ENCODE measurements at regions not wholly inside any gene's neighbourhood (a gene's known extent, or its start where the extent isn't known, plus 50 kb on each side); places are given as distances from the start of the nearest gene placed in this dataset.
A peak's percentile ranks its signal among the peaks of the same experiment; 100 is the strongest.

GRCh38 chr2:71787108-71787415 lies 333.7 kb downstream of the DYSF start:
- Histone ChIP-seq H3K27ac (no peak overlapping the region), H3K4me1 (peaks cover 16% of the 10 kb centered on the region), H3K36me3 (ENCODE audit: insufficient read depth in 1 of 2, low read depth in 1 of 2) (no peaks in the 10 kb centered on the region), H3K27me3 (ENCODE audit: insufficient read depth in 3 of 3, low read length in 2 of 3) (no peaks in the 10 kb centered on the region), H3K4me3 (no peak overlapping the region), H3K9me3 (no peaks in the 10 kb centered on the region)
- DNase-seq (no peak), ATAC-seq (no peak)
- TF ChIP-seq CTCF (IDR thresholded peaks at IDR 0.05): no peak
- intact Hi-C loops (cut with DNase I): loop anchor here in 1 of 2 donors (5.0 kb wide), 2 partner anchors 90 to 95 kb away; no protein-coding TSS in a partner anchor
- 96 to 100% (median 97%) methylated on average over 4 of the region's 4 CpGs for WGBS, 3 donors

GRCh38 chr2:71786291-71787107 lies 333.1 kb downstream of the DYSF start:
- no peak overlapping the region for H3K4me3 ChIP-seq
- DNase-seq: no peak

GRCh38 chr2:71785516-71785981 lies 332.2 kb downstream of the DYSF start:
- Histone ChIP-seq H3K9me3 (no peaks in the 10 kb centered on the region), H3K27ac (peak overlapping the region; percentile 70), H3K4me3 (no peak overlapping the region), H3K4me1 (peaks cover 16% of the 10 kb centered on the region), H3K36me3 (ENCODE audit: insufficient read depth in 1 of 2, low read depth in 1 of 2) (no peaks in the 10 kb centered on the region), H3K27me3 (ENCODE audit: insufficient read depth in 3 of 3, low read length in 2 of 3) (no peaks in the 10 kb centered on the region)
- 14 to 22% (median 19%) methylated on average over 21 to 23 of the region's 23 CpGs for WGBS, 3 donors
- ATAC-seq (peak; percentile 85 to 89 (median 87)), DNase-seq (peak; percentile 67 to 81)
- intact Hi-C loops (cut with DNase I): loop anchor here in 1 of 2 donors (5.0 kb wide), 2 partner anchors 92 to 93 kb away; no protein-coding TSS in a partner anchor
- no peak for TF ChIP-seq CTCF (IDR thresholded peaks at IDR 0.05)

More at GRCh38 chr2:71786291-71787107, 333.1 kb downstream of the DYSF start:
- ATAC-seq: no peak
- Histone ChIP-seq H3K9me3 (no peaks in the 10 kb centered on the region), H3K27ac (no peak overlapping the region), H3K27me3 (ENCODE audit: insufficient read depth in 3 of 3, low read length in 2 of 3) (no peaks in the 10 kb centered on the region), H3K36me3 (ENCODE audit: insufficient read depth in 1 of 2, low read depth in 1 of 2) (no peaks in the 10 kb centered on the region), H3K4me1 (peaks cover 16% of the 10 kb centered on the region)
- 89 to 95% (median 94%) methylated on average over 17 of the region's 17 CpGs for WGBS, 3 donors
- intact Hi-C loops (cut with DNase I): loop anchor here in 1 of 2 donors (5.0 kb wide), 2 partner anchors 91 to 94 kb away; no protein-coding TSS in a partner anchor
- TF ChIP-seq CTCF (IDR thresholded peaks at IDR 0.05): no peak

GRCh38 chr2:71784734-71785511 lies 331.6 kb downstream of the DYSF start:
- no peak for DNase-seq

More at GRCh38 chr2:71784734-71785511, 331.6 kb downstream of the DYSF start:
- TF ChIP-seq CTCF (IDR thresholded peaks at IDR 0.05): peak; percentile 12
- intact Hi-C loops (cut with DNase I): loop anchor here in 1 of 2 donors (5.0 kb wide), 2 partner anchors 92 to 93 kb away; no protein-coding TSS in a partner anchor
- Histone ChIP-seq H3K27ac (peak overlapping the region; percentile 70), H3K27me3 (ENCODE audit: insufficient read depth in 3 of 3, low read length in 2 of 3) (no peaks in the 10 kb centered on the region), H3K9me3 (no peaks in the 10 kb centered on the region), H3K36me3 (ENCODE audit: insufficient read depth in 1 of 2, low read depth in 1 of 2) (no peaks in the 10 kb centered on the region), H3K4me1 (peaks cover 16% of the 10 kb centered on the region), H3K4me3 (no peak overlapping the region)
- WGBS, 3 donors: 60 to 71% (median 61%) methylated on average over 8 of the region's 8 CpGs
- peak; percentile 89 to 95 (median 91) for ATAC-seq

Data from psoas muscle (tissue), 7 donors.